Cardiac muscle cell (in vitro differentiated cells and primary cell): ENCODE measurements at regions not wholly inside any gene's neighbourhood (a gene's known extent, or its start where the extent isn't known, plus 50 kb on each side); places are given as distances from the start of the nearest gene placed in this dataset.
"Not testable (repeated sequence)": the region's sequence is repeated elsewhere in the genome, so short reads cannot be mapped to it uniquely, and the experiment has no call there.

Source experiments
- DNase-seq, 2 donors: peaks; one replicate each; pipeline versions ENCODE4 v3.0.0 to v3.0.0-alpha.2; 2010 to 2017; ENCODE audit warnings: low read depth in 1 of 2, low spot score in 1 of 2
- H3K27ac ChIP-seq: fragments of 200-600 bp; sonication (generic); 2 replicates; pipeline ENCODE4 v1.5.1; 2016
- H3K27me3 ChIP-seq: fragments of 200-600 bp; sonication (generic); 2 replicates; pipeline ENCODE4 v1.6.0; 2016; ENCODE audit warnings: control low read depth
- H3K36me3 ChIP-seq: fragments of 200-600 bp; sonication (generic); 2 replicates; pipeline ENCODE4 v1.5.1; 2016; ENCODE audit warnings: control low read depth
- H3K4me1 ChIP-seq: fragments of 200-600 bp; sonication (generic); 2 replicates; pipeline ENCODE4 v1.8.1; 2017; ENCODE audit warnings: low read depth, mild to moderate bottlenecking, mixed run types
- H3K4me3 ChIP-seq: fragments of 200-600 bp; sonication (generic); 2 replicates; pipeline ENCODE4 v1.5.1; 2016; ENCODE audit warnings: mild to moderate bottlenecking
- H3K9me3 ChIP-seq: fragments of 200-600 bp; sonication (generic); 2 replicates; pipeline ENCODE4 v1.5.1; 2017; ENCODE audit warnings: low read depth, mild to moderate bottlenecking, control low read depth
- CTCF ChIP-seq: IDR thresholded peaks from 2 replicates; pipeline ENCODE4 v1.5.1; 2012; ENCODE audit warnings: low read depth, mild to moderate bottlenecking, low read length

GRCh38 chr4:118514332-118514731 is 161.5 kb upstream of the PRSS12 start:
- not testable (repeated sequence) for H3K4me3 ChIP-seq, H3K27ac ChIP-seq, H3K9me3 ChIP-seq, H3K36me3 ChIP-seq, H3K4me1 ChIP-seq, H3K27me3 ChIP-seq, DNase-seq

DNA sequence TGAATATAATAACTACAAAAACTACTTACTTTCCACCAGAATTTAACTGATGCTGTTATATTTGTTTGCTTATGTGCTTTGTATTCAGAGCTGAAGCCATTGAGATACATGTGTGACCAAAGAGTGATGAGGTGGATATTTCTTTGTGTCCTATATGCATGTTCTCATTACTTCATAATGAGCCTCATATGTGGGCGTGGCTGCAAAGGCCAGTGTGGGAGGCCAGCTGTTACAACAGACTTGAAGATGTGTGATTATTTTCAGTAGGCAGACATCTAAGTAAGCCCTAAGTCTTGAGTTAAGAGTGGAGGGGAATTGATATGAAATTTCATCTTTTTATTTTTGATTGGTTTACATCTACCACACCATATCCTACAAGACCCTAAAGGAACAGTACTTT is 163.3 kb upstream of the PRSS12 start:
- H3K27ac ChIP-seq, H3K9me3 ChIP-seq, H3K4me1 ChIP-seq, H3K27me3 ChIP-seq, H3K4me3 ChIP-seq, H3K36me3 ChIP-seq: not testable (repeated sequence)
- peak in 1 of 2 donors; percentile 2 for DNase-seq

DNA sequence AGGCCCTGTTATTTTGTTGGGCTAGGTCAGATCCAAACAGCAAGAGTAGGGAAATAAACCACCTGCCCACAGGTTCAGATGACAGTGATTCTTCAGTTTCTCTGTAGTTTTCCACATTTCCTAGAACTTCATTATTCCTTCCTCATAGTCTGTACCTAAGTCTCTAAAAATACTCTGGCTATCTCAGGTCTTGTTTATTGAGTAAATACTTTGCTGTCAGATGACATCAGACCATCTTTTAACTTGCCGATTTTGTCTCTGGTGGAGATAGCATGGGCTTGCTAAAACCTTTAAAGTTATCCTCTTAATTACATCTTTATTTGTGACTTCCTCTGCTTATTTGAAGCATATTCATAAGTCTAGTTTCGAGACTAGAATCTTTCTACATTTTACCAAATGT is 155.1 kb upstream of the METTL14 start:
- H3K9me3 ChIP-seq, H3K36me3 ChIP-seq, H3K27ac ChIP-seq, H3K4me1 ChIP-seq, DNase-seq, H3K27me3 ChIP-seq, H3K4me3 ChIP-seq: not testable (repeated sequence)

DNA sequence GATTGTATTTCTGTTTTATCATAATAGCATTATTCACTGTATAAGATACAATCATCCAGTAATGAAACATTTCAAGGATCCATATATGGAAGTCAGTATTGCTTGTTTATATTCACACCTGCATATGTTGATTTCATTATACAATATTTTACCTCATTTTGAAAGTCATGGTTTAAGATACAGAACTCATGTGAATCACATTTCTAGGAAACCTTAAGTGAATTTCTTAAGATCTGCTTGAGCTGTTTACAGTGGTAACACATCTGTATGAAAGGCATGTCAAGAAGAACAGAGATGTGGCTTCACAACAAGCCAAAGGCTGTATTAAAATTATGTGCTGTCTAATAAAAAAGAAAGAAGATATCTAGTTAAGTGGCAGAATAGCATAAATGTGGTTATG is 153.2 kb upstream of the METTL14 start:
- not testable (repeated sequence) for H3K36me3 ChIP-seq, H3K9me3 ChIP-seq, H3K4me3 ChIP-seq, H3K27ac ChIP-seq, DNase-seq, H3K4me1 ChIP-seq, H3K27me3 ChIP-seq

- H3K36me3 ChIP-seq, H3K27me3 ChIP-seq, H3K4me3 ChIP-seq, H3K9me3 ChIP-seq, DNase-seq, H3K4me1 ChIP-seq, H3K27ac ChIP-seq: not testable (repeated sequence)
Measured at GRCh38 chr4:118535788-118536187, 149.4 kb upstream of the METTL14 start.

DNA sequence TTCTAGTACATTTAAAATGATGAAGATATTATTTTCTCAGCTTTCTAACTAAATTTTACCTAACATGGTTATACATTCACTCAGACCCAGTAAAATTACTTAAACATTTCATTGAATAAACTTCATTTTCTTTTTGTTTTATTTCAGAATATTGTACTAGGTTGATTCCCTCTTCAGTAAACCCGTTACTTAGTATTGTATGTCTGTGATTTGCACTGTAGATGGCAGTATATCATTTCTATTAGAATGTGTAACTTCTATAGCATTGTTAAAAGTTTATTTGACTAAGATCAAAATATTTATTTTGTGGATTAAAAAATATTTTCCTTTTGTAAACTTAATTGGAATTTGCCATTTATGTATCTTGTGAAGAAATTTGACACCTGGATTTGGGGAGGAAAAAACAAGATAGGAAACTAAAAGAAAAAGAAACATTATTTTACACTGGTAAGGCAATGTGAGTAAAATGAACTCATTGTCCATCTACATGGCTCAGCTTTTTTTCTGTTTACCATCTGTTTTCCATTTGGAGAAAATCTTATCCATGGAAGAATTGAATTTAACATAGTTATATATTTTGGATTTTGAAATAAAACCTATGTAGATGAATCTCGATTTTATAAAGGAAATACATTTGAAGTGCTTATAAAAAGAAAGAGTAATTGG is 145.6 kb upstream of the METTL14 start:
- H3K4me3 ChIP-seq, H3K36me3 ChIP-seq, H3K27ac ChIP-seq, H3K27me3 ChIP-seq, H3K4me1 ChIP-seq, H3K9me3 ChIP-seq: not testable (repeated sequence)
- DNase-seq = peak; percentile 8 to 40
- TF ChIP-seq CTCF = peak; percentile 34

DNA sequence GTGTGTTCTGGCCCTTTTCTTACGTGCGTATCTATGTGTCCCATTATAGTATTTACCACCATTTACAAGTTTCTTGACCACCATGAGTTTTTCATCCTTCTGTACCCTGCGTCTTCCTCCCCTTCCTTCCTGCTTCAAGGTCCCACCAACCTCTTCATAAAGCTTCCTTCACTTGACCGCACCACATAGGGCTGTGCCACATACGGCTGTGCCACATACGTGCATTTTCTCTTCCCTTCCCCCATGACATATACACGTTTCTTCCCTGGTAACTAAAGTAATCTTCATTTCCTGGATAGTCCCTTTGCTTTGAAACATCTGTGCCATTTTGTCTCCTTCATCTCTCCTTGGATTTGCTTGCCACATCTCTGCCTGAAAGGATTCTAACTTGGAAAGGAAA is 128.6 kb upstream of the METTL14 start:
- not testable (repeated sequence) for H3K27me3 ChIP-seq, H3K27ac ChIP-seq, H3K4me1 ChIP-seq, H3K4me3 ChIP-seq, H3K36me3 ChIP-seq, DNase-seq, H3K9me3 ChIP-seq

GRCh38 chr4:118557298-118557851 is 127.8 kb upstream of the METTL14 start:
- TF ChIP-seq CTCF = no peak
- Histone ChIP-seq H3K4me3 (no peak overlapping the region), H3K9me3 (no peaks in the 10 kb centered on the region), H3K27ac (no peak overlapping the region), H3K27me3 (no peaks in the 10 kb centered on the region), H3K4me1 (no peaks in the 10 kb centered on the region), H3K36me3 (no peaks in the 10 kb centered on the region)
- peak in 1 of 2 donors; percentile 42 for DNase-seq

DNA sequence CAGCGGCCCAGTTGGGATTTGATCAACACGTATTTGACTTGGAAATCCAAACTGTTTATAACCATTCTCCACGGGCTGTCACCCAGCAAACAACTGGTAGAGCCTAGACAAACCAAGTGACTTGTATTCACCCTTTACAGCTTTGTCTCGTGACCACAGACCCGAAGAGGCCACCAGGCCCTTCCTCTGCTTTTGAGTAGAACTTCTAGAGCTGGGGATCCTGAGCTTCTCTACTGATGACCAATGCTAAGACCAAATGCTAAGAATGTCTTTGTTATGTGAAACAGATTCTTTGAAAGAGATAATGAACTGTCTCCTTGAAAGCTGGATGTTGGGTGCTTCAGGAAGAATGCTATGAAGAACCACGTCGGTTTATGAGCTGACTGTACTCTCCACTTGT is 127.0 kb upstream of the METTL14 start:
- DNase-seq, H3K27ac ChIP-seq: not testable (repeated sequence)

DNA sequence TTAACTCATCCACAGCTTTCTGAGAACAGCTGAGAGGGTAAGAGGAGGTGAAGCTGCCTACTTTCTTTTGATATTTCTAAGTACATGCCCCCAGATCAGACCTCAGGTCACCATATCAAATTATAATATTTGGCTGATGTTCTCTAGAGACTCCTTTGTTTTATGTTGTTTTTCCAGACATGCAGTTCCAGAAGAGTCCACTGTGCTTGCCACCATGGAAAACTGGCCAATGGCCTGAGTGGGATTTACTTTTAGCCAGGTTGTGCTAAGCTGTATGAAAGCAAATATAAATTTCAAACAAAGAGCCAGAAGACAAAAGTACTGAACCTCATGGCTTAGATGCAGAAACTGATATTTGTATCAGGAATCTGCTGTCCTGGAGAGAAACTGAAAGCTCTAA is 123.6 kb upstream of the METTL14 start:
- not testable (repeated sequence) for H3K4me3 ChIP-seq, H3K27ac ChIP-seq

More for the DNA sequence above, 127.0 kb upstream of the METTL14 start:
- H3K27me3 ChIP-seq, H3K9me3 ChIP-seq, H3K36me3 ChIP-seq, H3K4me1 ChIP-seq, H3K4me3 ChIP-seq: not testable (repeated sequence)

GRCh38 chr4:118566003-118566513 is 119.1 kb upstream of the METTL14 start:
- not testable (repeated sequence) for H3K27ac ChIP-seq, H3K4me1 ChIP-seq, H3K9me3 ChIP-seq, H3K27me3 ChIP-seq, H3K36me3 ChIP-seq, H3K4me3 ChIP-seq, DNase-seq

More for the DNA sequence above, 123.6 kb upstream of the METTL14 start:
- H3K27me3 ChIP-seq, H3K9me3 ChIP-seq, H3K36me3 ChIP-seq, H3K4me1 ChIP-seq, DNase-seq: not testable (repeated sequence)

DNA sequence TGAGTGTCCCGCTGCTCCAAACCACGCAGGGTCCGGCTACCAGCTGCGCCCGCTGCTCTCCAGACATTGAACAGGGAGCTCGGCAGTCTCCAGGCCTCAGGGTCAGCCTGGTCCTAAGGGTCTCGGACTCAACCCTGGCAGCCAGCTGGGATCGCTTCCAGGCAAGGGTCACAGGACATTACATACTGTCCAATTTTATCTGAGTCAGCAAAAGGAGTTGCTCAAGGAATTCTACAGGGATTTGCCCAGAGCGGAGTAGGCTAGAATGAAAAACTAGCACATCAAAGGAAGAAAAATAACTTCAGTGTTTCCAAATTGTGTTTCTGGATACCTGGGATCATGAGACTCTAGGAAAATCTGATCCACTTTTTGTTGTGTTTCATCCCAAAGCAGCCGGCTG is 112.2 kb upstream of the METTL14 start:
- DNase-seq, H3K27me3 ChIP-seq, H3K9me3 ChIP-seq, H3K4me3 ChIP-seq, H3K36me3 ChIP-seq, H3K27ac ChIP-seq, H3K4me1 ChIP-seq: not testable (repeated sequence)
